Kidney (tissue), 13 donors: ENCODE measurements at regions not wholly inside any gene's neighbourhood (a gene's known extent, or its start where the extent isn't known, plus 50 kb on each side); places are given as distances from the start of the nearest gene placed in this dataset.
A peak's percentile ranks its signal among the peaks of the same experiment; 100 is the strongest.

Source experiments
- DNase-seq, 5 donors: peaks; one replicate each; pipeline ENCODE4 v3.0.0-alpha.2; 2013 to 2020
- FAIRE-seq: peaks from 2 replicates; lab custom pipeline; 2012; peaks lifted over from hg19 to GRCh38; lab: Jason Lieb, UNC
- H3K27ac ChIP-seq, 2 donors: one replicate each; pipeline ENCODE4 v1.7.0; 2013; ENCODE audit warnings: low read depth in 2 of 2, low read length in 2 of 2, inconsistent platforms in 1 of 2
- H3K27me3 ChIP-seq: one replicate; pipeline ENCODE4 v1.7.1; 2013; ENCODE audit warnings: low read length, inconsistent platforms; ENCODE audit not compliant: control insufficient read depth, insufficient read depth
- H3K36me3 ChIP-seq, 3 donors: one replicate each; pipeline versions ENCODE4 v1.7.0 to v1.7.1; 2013; ENCODE audit warnings: low read length in 3 of 3, control low read depth in 1 of 3, inconsistent platforms in 1 of 3; ENCODE audit not compliant: insufficient read depth in 3 of 3, control insufficient read depth in 2 of 3
- H3K4me1 ChIP-seq, 3 donors: one replicate each; pipeline versions ENCODE4 v1.7.0 to v1.7.1; 2013; ENCODE audit warnings: low read length in 3 of 3, inconsistent platforms in 1 of 3, low read depth in 1 of 3; ENCODE audit not compliant: control insufficient read depth in 2 of 3, insufficient read depth in 2 of 3
- H3K4me3 ChIP-seq, 3 donors: one replicate each; pipeline versions ENCODE4 v1.7.0 to v1.8.1; 2013; ENCODE audit warnings: low read length in 3 of 3, control low read depth in 1 of 3, inconsistent platforms in 1 of 3
- H3K9ac ChIP-seq, 3 donors: one replicate each; pipeline versions ENCODE4 v1.7.0 to v1.7.1; 2013; ENCODE audit warnings: low read length in 3 of 3, control low read depth in 1 of 3, inconsistent platforms in 1 of 3
- H3K9me3 ChIP-seq, 3 donors: one replicate each; pipeline versions ENCODE4 v1.7.0 to v1.7.1; 2013; ENCODE audit warnings: low read length in 3 of 3, control low read depth in 1 of 3, inconsistent platforms in 1 of 3; ENCODE audit not compliant: control insufficient read depth in 2 of 3, insufficient read depth in 1 of 3
- intact Hi-C: fragments of 100-400 bp; cut with DNase I; formaldehyde crosslinking; loops from one replicate; pipeline ENCODE4 v1.11.1; 2022
- TF ChIP-seq, protein P1 (sequence below): IDR thresholded peaks from 3 replicates; pipeline ENCODE4 v1.5.1; 2012; ENCODE audit warnings: mild to moderate bottlenecking, moderate library complexity, borderline replicate concordance; ENCODE audit not compliant: insufficient read depth; ENCODE audit errors: extremely low read depth
- donor health status: control.
- donor health status: control.
- donor health status: control.
- donor health status: control.
- donor health status: control.
- donor health status: DM: yes; HTN: yes; CAD: no.
- donor health status: Normal renal cell carcinoma (clear cell type).

DNA sequence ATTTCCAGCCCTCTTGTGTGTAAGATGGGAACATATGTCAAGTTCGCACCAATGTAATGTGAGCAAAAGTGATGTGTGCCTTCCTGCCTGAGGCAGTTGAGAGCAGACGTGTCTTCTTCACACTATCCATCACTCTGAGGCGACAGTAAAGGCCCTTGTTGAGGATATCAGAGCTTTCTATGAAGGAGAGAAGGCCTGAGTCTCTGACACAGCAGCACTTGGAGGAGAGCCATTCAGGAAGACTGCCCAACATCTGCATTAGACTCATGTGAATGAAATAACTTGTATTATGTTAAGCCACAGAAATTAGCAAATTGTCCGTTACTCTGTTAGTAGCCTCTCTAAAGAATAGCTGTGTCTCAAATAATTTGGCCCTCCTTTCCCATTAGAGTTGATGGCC lies 108.8 kb upstream of the CCDC54 start:
- Histone ChIP-seq H3K4me1 (peaks cover 0 to 2% (median 0%) of the 10 kb centered on the region in 3 donors), H3K9ac (no peak overlapping the region), H3K27me3 (no peaks in the 10 kb centered on the region), H3K9me3 (no peaks in the 10 kb centered on the region), H3K27ac (no peak overlapping the region), H3K36me3 (no peaks in the 10 kb centered on the region), H3K4me3 (no peak overlapping the region)
- FAIRE-seq (no peak), DNase-seq (no peak)
- intact Hi-C loops: no loop called here
- TF ChIP-seq, protein P1, sequence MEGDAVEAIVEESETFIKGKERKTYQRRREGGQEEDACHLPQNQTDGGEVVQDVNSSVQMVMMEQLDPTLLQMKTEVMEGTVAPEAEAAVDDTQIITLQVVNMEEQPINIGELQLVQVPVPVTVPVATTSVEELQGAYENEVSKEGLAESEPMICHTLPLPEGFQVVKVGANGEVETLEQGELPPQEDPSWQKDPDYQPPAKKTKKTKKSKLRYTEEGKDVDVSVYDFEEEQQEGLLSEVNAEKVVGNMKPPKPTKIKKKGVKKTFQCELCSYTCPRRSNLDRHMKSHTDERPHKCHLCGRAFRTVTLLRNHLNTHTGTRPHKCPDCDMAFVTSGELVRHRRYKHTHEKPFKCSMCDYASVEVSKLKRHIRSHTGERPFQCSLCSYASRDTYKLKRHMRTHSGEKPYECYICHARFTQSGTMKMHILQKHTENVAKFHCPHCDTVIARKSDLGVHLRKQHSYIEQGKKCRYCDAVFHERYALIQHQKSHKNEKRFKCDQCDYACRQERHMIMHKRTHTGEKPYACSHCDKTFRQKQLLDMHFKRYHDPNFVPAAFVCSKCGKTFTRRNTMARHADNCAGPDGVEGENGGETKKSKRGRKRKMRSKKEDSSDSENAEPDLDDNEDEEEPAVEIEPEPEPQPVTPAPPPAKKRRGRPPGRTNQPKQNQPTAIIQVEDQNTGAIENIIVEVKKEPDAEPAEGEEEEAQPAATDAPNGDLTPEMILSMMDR: no peak

DNA sequence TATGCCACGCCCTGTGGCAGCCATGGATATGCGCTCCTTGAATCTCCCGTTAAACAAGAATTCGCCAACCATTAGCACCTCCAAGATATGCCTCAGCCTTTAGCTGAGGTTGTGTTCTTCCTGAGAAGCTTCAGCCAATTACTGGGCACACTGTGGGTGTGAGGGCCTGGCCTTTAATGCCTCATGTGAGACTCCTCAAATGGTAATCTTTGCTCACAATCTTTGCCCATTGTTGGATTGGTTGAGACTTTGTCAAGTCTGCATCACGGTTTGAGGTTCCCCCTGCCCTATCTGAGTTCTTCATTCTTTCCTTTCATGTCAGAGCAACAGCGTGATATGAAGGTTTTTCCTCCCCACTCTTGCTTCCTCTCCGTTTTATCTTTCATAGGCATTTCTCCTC lies 108.1 kb upstream of the CCDC54 start:
- FAIRE-seq (no peak), DNase-seq (no peak)
- no peak overlapping the region for H3K4me3 ChIP-seq

DNA sequence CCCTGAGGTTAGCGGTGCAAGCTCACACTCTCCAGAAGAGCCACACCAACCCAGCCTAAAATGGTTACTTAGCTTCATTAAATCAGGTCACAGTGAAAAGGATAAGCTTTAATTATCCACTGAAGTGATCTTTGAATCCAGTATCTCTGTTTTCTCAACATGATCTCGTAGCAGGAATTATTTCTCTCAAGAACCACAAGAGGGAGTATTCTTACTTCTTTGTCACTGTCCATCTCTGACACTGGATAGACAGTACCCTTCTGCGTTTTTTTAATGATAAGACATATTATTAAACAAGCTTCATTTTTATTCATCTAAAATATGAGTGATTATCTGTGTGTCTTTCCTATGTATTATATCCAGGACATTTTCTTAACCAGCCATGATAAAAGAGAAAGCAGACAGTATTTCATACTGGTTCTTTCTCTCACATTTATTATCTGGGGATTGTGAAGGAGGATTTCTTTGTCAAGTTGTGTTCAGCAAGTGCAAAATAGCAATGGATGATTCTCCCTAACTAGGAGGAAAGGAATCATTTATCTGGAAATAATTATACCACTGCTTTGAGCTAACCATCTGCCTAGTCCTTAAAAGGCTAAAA lies 105.4 kb upstream of the CCDC54 start:
- FAIRE-seq: peak; percentile 96
- H3K36me3 ChIP-seq: no peaks in the 10 kb centered on the region

More for the DNA sequence above, 108.1 kb upstream of the CCDC54 start:
- no peaks in the 10 kb centered on the region for H3K27me3 ChIP-seq
- no peaks in the 10 kb centered on the region for H3K9me3 ChIP-seq
- H3K36me3 ChIP-seq: no peaks in the 10 kb centered on the region
- TF ChIP-seq, protein P1: no peak
- H3K9ac ChIP-seq: no peak overlapping the region
- H3K4me1 ChIP-seq: no peaks in the 10 kb centered on the region
- intact Hi-C loops: no loop called here
- no peak overlapping the region for H3K27ac ChIP-seq

More for the DNA sequence above, 105.4 kb upstream of the CCDC54 start:
- intact Hi-C loops: no loop called here
- Histone ChIP-seq H3K9me3 (no peaks in the 10 kb centered on the region), H3K4me3 (no peak overlapping the region), H3K27me3 (no peaks in the 10 kb centered on the region), H3K9ac (no peak overlapping the region), H3K27ac (no peak overlapping the region), H3K4me1 (no peaks in the 10 kb centered on the region)
- TF ChIP-seq, protein P1: peak; percentile 52
- peak in 2 of 5 donors; percentile 26 to 46 for DNase-seq
